SK-N-SH (cell line): ENCODE measurements at regions not wholly inside any gene's neighbourhood (a gene's known extent, or its start where the extent isn't known, plus 50 kb on each side); places are given as distances from the start of the nearest gene placed in this dataset.
A peak's percentile ranks its signal among the peaks of the same experiment; 100 is the strongest.

Experiments used
- CTCF ChIA-PET: fragments of 300-600, 350-600 bp; formaldehyde crosslinking; extraction: SDS; loops from one replicate; lab custom pipeline; 2021; lab: Yijun Ruan, JAX
- POLR2A ChIA-PET: fragments of 350-600 bp; sonication (Branson Sonifier 250); formaldehyde crosslinking; extraction: SDS; loops from one replicate; lab custom pipeline; 2020; ENCODE audit warnings: antibody characterized with exemption, inconsistent platforms; lab: Yijun Ruan, JAX
- DNase-seq: peaks from one replicate; pipeline ENCODE4 v3.0.0; 2012
- H2AFZ ChIP-seq: fragments of 200-600 bp; sonication (generic); 2 replicates; pipeline ENCODE4 v1.8.1; 2016; ENCODE audit warnings: antibody characterized with exemption, mild to moderate bottlenecking, low read depth
- H3F3A ChIP-seq: fragments of 200-600 bp; sonication (generic); replicated peaks from 2 replicates; pipeline ENCODE3; 2016; ENCODE audit warnings: antibody characterized with exemption, mild to moderate bottlenecking; ENCODE audit not compliant: insufficient read depth
- H3K27ac ChIP-seq, 2 experiments: fragments of 200-500 bp in 1 of 2; fragments of 200-600 bp in 1 of 2; sonication (Bioruptor generic) in 1 of 2; sonication (generic), shearing (Covaris generic) in 1 of 2; 2 replicates each; pipeline versions ENCODE4 v1.5.1 to v1.6.1; 2014 to 2016; ENCODE audit warnings: low read depth in 2 of 2, inconsistent platforms in 1 of 2, low read length in 1 of 2, mild to moderate bottlenecking in 1 of 2, mixed read lengths in 1 of 2
- H3K27me3 ChIP-seq: fragments of 200-600 bp; sonication (generic), shearing (Covaris generic); 2 replicates; pipeline ENCODE4 v1.6.1; 2016; ENCODE audit warnings: mixed run types; ENCODE audit not compliant: insufficient read depth
- H3K36me3 ChIP-seq, 2 experiments: fragments of 200-500 bp in 1 of 2; fragments of 200-600 bp in 1 of 2; sonication (Bioruptor generic) in 1 of 2; sonication (generic) in 1 of 2; replicated peaks in 1 of 2; 2 replicates each; pipeline versions ENCODE3 to v1.5.1; 2014 to 2016; ENCODE audit warnings: low read length in 1 of 2, mild to moderate bottlenecking in 1 of 2; ENCODE audit not compliant: insufficient read depth in 2 of 2, control insufficient read depth in 1 of 2
- H3K4me1 ChIP-seq, 2 experiments: fragments of 200-500 bp in 1 of 2; fragments of 200-600 bp in 1 of 2; sonication (Bioruptor generic) in 1 of 2; sonication (generic), shearing (Covaris generic) in 1 of 2; 2 replicates each; pipeline versions ENCODE4 v1.5.1 to v1.6.1; 2014 to 2016; ENCODE audit warnings: low read depth in 1 of 2, low read length in 1 of 2, mixed run types in 1 of 2; ENCODE audit not compliant: insufficient read depth in 2 of 2, control insufficient read depth in 1 of 2
- H3K4me2 ChIP-seq: fragments of 200-600 bp; sonication (generic), shearing (Covaris generic); 2 replicates; pipeline ENCODE4 v1.6.1; 2017; ENCODE audit warnings: mixed run types
- H3K4me3 ChIP-seq, 2 experiments: fragments of 200-500 bp in 1 of 2; fragments of 200-600 bp in 1 of 2; sonication (Bioruptor generic) in 1 of 2; sonication (generic), shearing (Covaris generic) in 1 of 2; 2 replicates each; pipeline versions ENCODE4 v1.5.1 to v1.8.1; 2014 to 2016; ENCODE audit warnings: low read depth in 2 of 2, inconsistent platforms in 1 of 2, low read length in 1 of 2, mild to moderate bottlenecking in 1 of 2, mixed read lengths in 1 of 2, moderate library complexity in 1 of 2
- H3K79me2 ChIP-seq: fragments of 200-600 bp; sonication (generic); 2 replicates; pipeline ENCODE4 v1.8.1; 2017; ENCODE audit warnings: mild to moderate bottlenecking; ENCODE audit not compliant: insufficient read depth
- H3K9ac ChIP-seq: fragments of 200-600 bp; sonication (generic); 2 replicates; pipeline ENCODE4 v1.6.1; 2017; ENCODE audit warnings: mixed run types
- H3K9me2 ChIP-seq: fragments of 200-600 bp; sonication (generic); 2 replicates; pipeline ENCODE4 v1.6.1; 2017; ENCODE audit warnings: mixed run types
- H3K9me3 ChIP-seq: fragments of 200-600 bp; sonication (generic); 2 replicates; pipeline ENCODE4 v1.6.1; 2017; ENCODE audit warnings: mixed run types, mild to moderate bottlenecking, moderate library complexity
- H4K20me1 ChIP-seq: fragments of 200-600 bp; sonication (generic); 2 replicates; pipeline ENCODE4 v1.6.1; 2017; ENCODE audit warnings: mild to moderate bottlenecking, mixed run types; ENCODE audit not compliant: insufficient read depth
- CHD2 ChIP-seq: fragments of 150-350 bp; IDR thresholded peaks from 2 replicates; pipeline ENCODE4 v1.6.1; 2018; ENCODE audit warnings: low read length; ENCODE audit not compliant: partially characterized antibody
- EZH2phosphoT487 ChIP-seq: fragments of 200-600 bp; sonication (generic); IDR thresholded peaks from 2 replicates; pipeline ENCODE4 v1.6.1; 2017; ENCODE audit warnings: low read depth, mixed run types, mild to moderate bottlenecking, antibody characterized with exemption, moderate library complexity, borderline replicate concordance
- FOSL2 ChIP-seq: IDR thresholded peaks from 2 replicates; pipeline ENCODE4 v1.4.0; 2012; ENCODE audit warnings: low read depth, mild to moderate bottlenecking, moderate library complexity, borderline replicate concordance
- GATA2 ChIP-seq: sonication (generic); formaldehyde crosslinking; IDR thresholded peaks from 2 replicates; pipeline ENCODE4 v1.5.0; 2020; ENCODE audit warnings: mild to moderate bottlenecking, missing genetic modification reagents
- JUND ChIP-seq: IDR thresholded peaks from 2 replicates; pipeline ENCODE4 v1.4.0; 2012
- MEF2A ChIP-seq: IDR thresholded peaks from 2 replicates; pipeline ENCODE4 v1.4.0; 2012; ENCODE audit warnings: low read depth, borderline replicate concordance
- MXI1 ChIP-seq: IDR thresholded peaks from 2 replicates; pipeline ENCODE4 v1.6.1; 2012; ENCODE audit warnings: mild to moderate bottlenecking, low read depth, low read length, improper control_type of control experiment
- POLR2AphosphoS5 ChIP-seq: IDR thresholded peaks from 2 replicates; pipeline ENCODE4 v1.6.1; 2012; ENCODE audit warnings: low read depth, low read length
- RFX5 ChIP-seq: IDR thresholded peaks from 2 replicates; pipeline ENCODE4 v1.6.1; 2012; ENCODE audit warnings: mild to moderate bottlenecking, improper control_type of control experiment, low read length
- RXRA ChIP-seq: IDR thresholded peaks from 2 replicates; pipeline ENCODE4 v1.4.0; 2012; ENCODE audit warnings: low read depth, mild to moderate bottlenecking, borderline replicate concordance
- SMC3 ChIP-seq: IDR thresholded peaks from 2 replicates; pipeline ENCODE4 v1.6.1; 2012; ENCODE audit warnings: low read depth, low read length, improper control_type of control experiment
- TCF12 ChIP-seq: IDR thresholded peaks from 2 replicates; pipeline ENCODE4 v1.4.0; 2012
- YY1 ChIP-seq: IDR thresholded peaks from 2 replicates; pipeline ENCODE4 v1.4.0; 2012; ENCODE audit warnings: low read depth, mild to moderate bottlenecking
- WGBS: methylation state at CpG from one replicate; pipeline ENCODE4 v1.1.6; 2017; ENCODE audit warnings: low lambda C conversion rate; 5-methylcytosine and 5-hydroxymethylcytosine counted together
- TF ChIP-seq, protein P1 (sequence below): IDR thresholded peaks from 2 replicates; pipeline ENCODE4 v1.4.0; 2012; ENCODE audit warnings: low read depth, borderline replicate concordance

DNA sequence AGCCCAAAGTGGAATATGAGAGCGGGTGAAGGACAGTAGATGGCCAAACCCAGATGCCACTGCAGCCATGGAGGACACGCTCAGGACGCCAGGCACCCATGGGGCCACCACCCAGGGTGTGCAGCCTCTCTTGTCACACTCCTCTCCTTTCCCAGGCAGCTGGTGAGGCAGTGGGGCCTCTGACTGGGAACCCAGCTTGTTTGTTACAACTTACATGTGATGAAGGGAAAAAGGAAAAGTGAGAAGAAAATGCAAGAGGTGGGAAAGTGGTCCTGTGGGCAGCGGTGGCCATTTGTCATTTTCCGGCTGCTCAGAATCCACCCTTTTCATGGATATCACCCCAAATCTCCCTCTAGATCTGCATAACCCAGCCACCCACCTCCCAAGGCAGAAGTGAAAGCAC lies 62.7 kb upstream of the UNC5A start:
- H3K4me2 ChIP-seq: no peak overlapping the region
- H3K9me3 ChIP-seq: no peaks in the 10 kb centered on the region
- no peaks in the 10 kb centered on the region for H3K4me1 ChIP-seq
- H3K9ac ChIP-seq: no peak overlapping the region
- TF ChIP-seq JUND: no peak
- TF ChIP-seq, protein P1, sequence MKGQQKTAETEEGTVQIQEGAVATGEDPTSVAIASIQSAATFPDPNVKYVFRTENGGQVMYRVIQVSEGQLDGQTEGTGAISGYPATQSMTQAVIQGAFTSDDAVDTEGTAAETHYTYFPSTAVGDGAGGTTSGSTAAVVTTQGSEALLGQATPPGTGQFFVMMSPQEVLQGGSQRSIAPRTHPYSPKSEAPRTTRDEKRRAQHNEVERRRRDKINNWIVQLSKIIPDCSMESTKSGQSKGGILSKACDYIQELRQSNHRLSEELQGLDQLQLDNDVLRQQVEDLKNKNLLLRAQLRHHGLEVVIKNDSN: no peak
- no peak for TF ChIP-seq RFX5
- TF ChIP-seq SMC3: no peak
- no peak for TF ChIP-seq YY1
- TF ChIP-seq POLR2AphosphoS5: no peak
- TF ChIP-seq MXI1: no peak
- TF ChIP-seq GATA2: no peak
- no peak for TF ChIP-seq EZH2phosphoT487
- TF ChIP-seq RXRA: no peak
- TF ChIP-seq CHD2: no peak
- TF ChIP-seq MEF2A: no peak
- ChIA-PET POLR2A (no interaction called here), CTCF (interaction anchor here (0.8 to 1.5 kb wide), 4 partner anchors 9 to 90 kb away, joined by 3 to 4 read pairs (median 3); no protein-coding TSS in a partner anchor)
- no peak overlapping the region for H2AFZ ChIP-seq
- no peak for DNase-seq
- H3K27me3 ChIP-seq: 0 out of 2 replicates have a peak, but pooled peaks cover 5% of the 10 kb centered on the region
- H3F3A ChIP-seq: no peaks in the 10 kb centered on the region
- no peak overlapping the region for H3K4me3 ChIP-seq
- 81% methylated on average over 4 of the region's 5 CpGs for WGBS
- H3K27ac ChIP-seq: no peak overlapping the region
- H3K79me2 ChIP-seq: no peaks in the 10 kb centered on the region
- H4K20me1 ChIP-seq: no peaks in the 10 kb centered on the region
- H3K9me2 ChIP-seq: no peaks in the 10 kb centered on the region
- no peaks in the 10 kb centered on the region for H3K36me3 ChIP-seq

DNA sequence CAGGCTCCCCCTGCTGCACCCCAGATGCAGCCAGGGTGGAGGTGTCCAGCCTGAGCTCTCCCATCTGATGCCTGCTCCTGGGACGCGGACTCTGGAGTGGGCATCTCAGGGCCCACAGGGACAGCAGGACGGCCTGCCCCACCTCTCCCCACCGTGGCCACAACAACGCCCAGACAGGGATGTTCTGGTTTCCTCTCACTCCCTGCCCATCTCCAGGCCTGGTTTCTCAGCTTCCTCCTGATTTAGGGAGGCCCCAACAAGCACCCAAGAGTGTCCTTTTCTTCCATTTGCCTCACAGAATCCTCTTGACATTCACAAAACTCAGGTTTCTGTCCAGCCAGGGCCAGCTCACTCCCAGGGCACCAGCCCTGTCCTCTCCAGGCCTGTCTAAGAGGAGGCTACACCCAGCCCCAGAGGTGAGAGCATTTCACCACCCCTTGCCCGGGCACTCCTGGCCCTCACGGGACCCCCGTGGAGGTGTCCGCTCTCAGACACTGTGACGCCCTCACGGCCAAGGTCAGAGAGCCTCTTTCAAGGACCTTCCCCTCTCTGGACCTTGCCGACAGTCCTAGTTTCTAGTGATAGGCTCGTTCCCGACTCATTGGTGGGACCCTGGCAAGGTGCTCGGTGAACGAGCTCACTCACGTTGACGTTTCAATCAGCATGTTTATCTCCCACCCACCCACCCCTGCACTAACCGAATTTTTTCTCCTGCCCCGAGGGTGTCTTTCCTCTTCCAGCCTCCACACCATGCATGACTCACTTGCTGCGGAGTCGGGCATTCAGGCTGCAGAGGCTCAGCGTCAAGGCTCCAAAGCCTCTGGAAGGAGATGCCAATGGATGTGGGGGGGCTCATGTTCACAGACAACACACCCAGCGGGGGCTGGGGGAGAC lies 62.0 kb upstream of the UNC5A start:
- H2AFZ ChIP-seq: no peak overlapping the region
- H3F3A ChIP-seq: no peaks in the 10 kb centered on the region
- no peaks in the 10 kb centered on the region for H4K20me1 ChIP-seq
- H3K79me2 ChIP-seq: no peaks in the 10 kb centered on the region
- H3K9ac ChIP-seq: no peak overlapping the region
- no peak overlapping the region for H3K4me3 ChIP-seq
- H3K27me3 ChIP-seq: 0 out of 2 replicates have a peak, but pooled peaks cover 5% of the 10 kb centered on the region
- H3K9me3 ChIP-seq: no peaks in the 10 kb centered on the region
- H3K4me2 ChIP-seq: no peak overlapping the region
- peak; percentile 21 for DNase-seq
- no peaks in the 10 kb centered on the region for H3K4me1 ChIP-seq
- H3K27ac ChIP-seq: no peak overlapping the region
- TF ChIP-seq GATA2 (no peak), FOSL2 (no peak), TCF12 (no peak)
- TF ChIP-seq, all 33 proteins: peak for 0
- Histone ChIP-seq H3K36me3 (no peaks in the 10 kb centered on the region), H3K9me2 (no peaks in the 10 kb centered on the region)
- ChIA-PET CTCF (interaction anchor here (0.8 to 1.5 kb wide), 4 partner anchors 9 to 90 kb away, joined by 3 to 4 read pairs (median 3); no protein-coding TSS in a partner anchor), POLR2A (no interaction called here)
- WGBS: 56% methylated on average over 24 of the region's 24 CpGs
